K562 (cell line): ENCODE measurements at regions not wholly inside any gene's neighbourhood (a gene's known extent, or its start where the extent isn't known, plus 50 kb on each side); places are given as distances from the start of the nearest gene placed in this dataset.

Experiments
- CEBPG ChIP-seq, 3 experiments: fragments of 200-800 bp in 1 of 3; sonication (Bioruptor generic) in 1 of 3; sonication (generic) in 1 of 3; formaldehyde crosslinking in 1 of 3; IDR thresholded peaks in 2 of 3; conservative IDR thresholded peaks in 1 of 3; 2 replicates each; pipeline versions ENCODE4 v1.6.1 to v1.8.0; 2016 to 2022; ENCODE audit warnings: missing compliant biosample characterization in 2 of 3, missing genetic modification characterization in 2 of 3, mild to moderate bottlenecking in 1 of 3, missing genetic modification reagents in 1 of 3
- FOS ChIP-seq: IDR thresholded peaks from 3 replicates; pipeline ENCODE4 v1.6.1; 2011; ENCODE audit not compliant: insufficient read length; ENCODE audit errors: extremely low read depth
- RCOR1 ChIP-seq, 2 experiments: IDR thresholded peaks; 2 replicates each; pipeline ENCODE4 v1.6.1; 2012; ENCODE audit warnings: low read depth in 2 of 2, low read length in 2 of 2, borderline replicate concordance in 1 of 2, improper control_type of control experiment in 1 of 2
- SOX6 ChIP-seq: fragments of 450-650 bp; IDR thresholded peaks from 2 replicates; pipeline ENCODE4 v1.6.1; 2014; ENCODE audit warnings: mild to moderate bottlenecking
- ZC3H4 ChIP-seq: sonication (generic); formaldehyde crosslinking; IDR thresholded peaks from 2 replicates; pipeline ENCODE4 v1.9.0; 2021; ENCODE audit warnings: missing genetic modification reagents, borderline replicate concordance
- ZNF584 ChIP-seq: fragments of 200-800 bp; sonication (Bioruptor generic); IDR thresholded peaks from 2 replicates; pipeline ENCODE4 v1.6.1; 2016; ENCODE audit warnings: low read depth, mild to moderate bottlenecking, missing genetic modification characterization, missing compliant biosample characterization
- ZNF609 ChIP-seq: sonication (generic); formaldehyde crosslinking; IDR thresholded peaks from 2 replicates; pipeline ENCODE4 v1.8.1; 2023; ENCODE audit warnings: missing genetic modification reagents, mild to moderate bottlenecking, borderline replicate concordance
- TF ChIP-seq, protein P1 (sequence below): fragments of 450-650 bp; IDR thresholded peaks from 2 replicates; pipeline ENCODE4 v1.6.1; 2018; ENCODE audit not compliant: partially characterized antibody

GRCh38 chr3:101938262-101938847 is 89.0 kb downstream of the NFKBIZ start (continued):
- TF ChIP-seq CEBPG (CRISPR knock-in tag; IDR thresholded peaks at IDR 0.05) (no peak), CEBPG (tag; conservative IDR thresholded peaks at IDR 0.05 in 1 of 2, IDR thresholded peaks at IDR 0.05 in 1 of 2) (0 out of 4 replicates have a peak, but pooled peaks of 1 of the 2 experiments have one; percentile 29), RCOR1 (IDR thresholded peaks at IDR 0.05; ENCODE audit: borderline replicate concordance in 1 of 2, low read depth in 2 of 2, low read length in 2 of 2) (peak in 1 of 2 experiments; percentile 82; a peak in 2 of 4 replicates), ZC3H4 (CRISPR knock-in tag) (no peak), SOX6 (peak; percentile 40; the same call in 1 of the 2 replicates), ZNF609 (CRISPR knock-in tag) (no peak), FOS (no peak), ZNF584 (peak; percentile 73; the same call in 1 of the 2 replicates)
- TF ChIP-seq, protein P1, sequence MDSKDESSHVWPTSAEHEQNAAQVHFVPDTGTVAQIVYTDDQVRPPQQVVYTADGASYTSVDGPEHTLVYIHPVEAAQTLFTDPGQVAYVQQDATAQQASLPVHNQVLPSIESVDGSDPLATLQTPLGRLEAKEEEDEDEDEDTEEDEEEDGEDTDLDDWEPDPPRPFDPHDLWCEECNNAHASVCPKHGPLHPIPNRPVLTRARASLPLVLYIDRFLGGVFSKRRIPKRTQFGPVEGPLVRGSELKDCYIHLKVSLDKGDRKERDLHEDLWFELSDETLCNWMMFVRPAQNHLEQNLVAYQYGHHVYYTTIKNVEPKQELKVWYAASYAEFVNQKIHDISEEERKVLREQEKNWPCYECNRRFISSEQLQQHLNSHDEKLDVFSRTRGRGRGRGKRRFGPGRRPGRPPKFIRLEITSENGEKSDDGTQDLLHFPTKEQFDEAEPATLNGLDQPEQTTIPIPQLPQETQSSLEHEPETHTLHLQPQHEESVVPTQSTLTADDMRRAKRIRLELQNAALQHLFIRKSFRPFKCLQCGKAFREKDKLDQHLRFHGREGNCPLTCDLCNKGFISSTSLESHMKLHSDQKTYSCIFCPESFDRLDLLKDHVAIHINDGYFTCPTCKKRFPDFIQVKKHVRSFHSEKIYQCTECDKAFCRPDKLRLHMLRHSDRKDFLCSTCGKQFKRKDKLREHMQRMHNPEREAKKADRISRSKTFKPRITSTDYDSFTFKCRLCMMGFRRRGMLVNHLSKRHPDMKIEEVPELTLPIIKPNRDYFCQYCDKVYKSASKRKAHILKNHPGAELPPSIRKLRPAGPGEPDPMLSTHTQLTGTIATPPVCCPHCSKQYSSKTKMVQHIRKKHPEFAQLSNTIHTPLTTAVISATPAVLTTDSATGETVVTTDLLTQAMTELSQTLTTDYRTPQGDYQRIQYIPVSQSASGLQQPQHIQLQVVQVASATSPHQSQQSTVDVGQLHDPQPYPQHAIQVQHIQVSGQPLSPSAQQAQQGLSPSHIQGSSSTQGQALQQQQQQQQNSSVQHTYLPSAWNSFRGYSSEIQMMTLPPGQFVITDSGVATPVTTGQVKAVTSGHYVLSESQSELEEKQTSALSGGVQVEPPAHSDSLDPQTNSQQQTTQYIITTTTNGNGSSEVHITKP, result peak; percentile 44
